K562 (cell line): ENCODE measurements at regions not wholly inside any gene's neighbourhood (a gene's known extent, or its start where the extent isn't known, plus 50 kb on each side); places are given as distances from the start of the nearest gene placed in this dataset.

ENCODE experiments used
- ATAC-seq: fragments of 200-7000 bp; cut with Tn5 transposase; 3 replicates; pipeline ENCODE4 v1.9.1; 2020; ENCODE audit warnings: moderate library complexity
- BruUV-seq: library from RNA; stranded (reverse); fragments of 400-500 nt; replicated peaks from 2 replicates; lab custom pipeline; 2021; lab: Mats Ljungman, UMichigan
- CTCF ChIA-PET: fragments of 300-600 bp; formaldehyde crosslinking; extraction: SDS; loops from one replicate; lab custom pipeline; 2021; ENCODE audit warnings: low intra/inter-chr PET ratio; lab: Yijun Ruan, JAX
- POLR2A ChIA-PET: fragments of 300-600, 350-650 bp; sonication (Branson Sonifier 250); formaldehyde crosslinking; extraction: SDS; loops from one replicate; lab custom pipeline; 2021; ENCODE audit warnings: antibody characterized with exemption, inconsistent platforms; lab: Yijun Ruan, JAX
- DNase-seq, 4 experiments: peaks; one replicate each; pipeline versions ENCODE4 v3.0.0 to v3.0.0-alpha.2; 2011 to 2018; ENCODE audit warnings: low spot score in 3 of 4, mixed read lengths in 3 of 4; ENCODE audit errors: extremely low read depth in 1 of 4
- FAIRE-seq: peaks from 2 replicates; lab custom pipeline; 2011; peaks lifted over from hg19 to GRCh38; lab: Jason Lieb, UNC
- H2AFZ ChIP-seq: 2 replicates; pipeline ENCODE4 v1.6.0; 2011; ENCODE audit warnings: low read depth, low read length, control low read depth, inconsistent platforms
- H3K27ac ChIP-seq: fragments of 200-600 bp; 3 replicates; pipeline ENCODE4 v1.8.0; 2011; ENCODE audit warnings: low read depth, mild to moderate bottlenecking, control low read depth, inconsistent platforms, low read length, moderate library complexity, mixed read lengths; ENCODE audit errors: extremely low read depth
- H3K27me3 ChIP-seq, 2 experiments: fragments of 300-600 bp in 1 of 2; 2 replicates in 1 of 2; 3 replicates in 1 of 2; pipeline versions ENCODE4 v1.6.0 to v1.8.0; 2011; ENCODE audit warnings: inconsistent platforms in 2 of 2, low read length in 2 of 2, mild to moderate bottlenecking in 1 of 2, mixed read lengths in 1 of 2, moderate library complexity in 1 of 2; ENCODE audit not compliant: control insufficient read depth in 2 of 2, insufficient read depth in 2 of 2
- H3K36me3 ChIP-seq: fragments of 300-600 bp; 3 replicates; pipeline ENCODE4 v1.8.0; 2011; ENCODE audit warnings: mild to moderate bottlenecking, low read length, inconsistent platforms; ENCODE audit not compliant: control insufficient read depth, insufficient read depth
- H3K4me1 ChIP-seq, 2 experiments: fragments of 200-600 bp in 1 of 2; replicated peaks in 1 of 2; 2 replicates in 1 of 2; 3 replicates in 1 of 2; pipeline versions ENCODE4 v1.5.1 to v1.8.0; 2011; ENCODE audit warnings: inconsistent platforms in 2 of 2, low read length in 2 of 2, mild to moderate bottlenecking in 1 of 2, mixed read lengths in 1 of 2, moderate library complexity in 1 of 2; ENCODE audit not compliant: control insufficient read depth in 2 of 2, insufficient read depth in 2 of 2
- H3K4me2 ChIP-seq: 2 replicates; pipeline ENCODE4 v1.6.1; 2011; ENCODE audit warnings: low read length, control low read depth, inconsistent platforms, mixed read lengths; ENCODE audit not compliant: insufficient read depth
- H3K4me3 ChIP-seq: fragments of 200-600 bp; sonication (generic), shearing (Covaris generic); 2 replicates; pipeline ENCODE4 v1.5.1; 2016; ENCODE audit warnings: control low read depth, inconsistent platforms
- H3K79me2 ChIP-seq: fragments of 200-600 bp; 3 replicates; pipeline ENCODE4 v1.8.0; 2011; ENCODE audit warnings: low read length, inconsistent platforms; ENCODE audit not compliant: control insufficient read depth, insufficient read depth
- H3K9ac ChIP-seq, 2 experiments: 2 replicates each; pipeline versions ENCODE4 v1.6.0 to v1.6.1; 2011; ENCODE audit warnings: low read depth in 2 of 2, low read length in 2 of 2, control low read depth in 1 of 2, inconsistent platforms in 1 of 2, mild to moderate bottlenecking in 1 of 2, mixed read lengths in 1 of 2; ENCODE audit not compliant: insufficient read depth in 1 of 2
- H3K9me1 ChIP-seq: one replicate; pipeline ENCODE4 v1.6.0; 2011; ENCODE audit warnings: inconsistent platforms, mild to moderate bottlenecking, low read length, moderate library complexity; ENCODE audit not compliant: control insufficient read depth, insufficient read depth
- H3K9me3 ChIP-seq: replicated peaks from 2 replicates; pipeline ENCODE4 v1.5.1; 2011; ENCODE audit warnings: low read depth, low read length, inconsistent platforms; ENCODE audit not compliant: control insufficient read depth, insufficient read depth
- H4K20me1 ChIP-seq: replicated peaks from 2 replicates; pipeline ENCODE4 v1.6.1; 2011; ENCODE audit warnings: low read length, inconsistent platforms, mixed read lengths; ENCODE audit not compliant: control insufficient read depth, insufficient read depth
- HDAC1 ChIP-seq, 2 experiments: fragments of 450-650 bp; IDR thresholded peaks; 2 replicates each; pipeline ENCODE4 v1.6.1; 2016 to 2017; ENCODE audit warnings: inconsistent platforms in 1 of 2, mild to moderate bottlenecking in 1 of 2, moderate library complexity in 1 of 2
- POLR2AphosphoS5 ChIP-seq: IDR thresholded peaks from 2 replicates; pipeline ENCODE4 v1.6.1; 2011; ENCODE audit warnings: mild to moderate bottlenecking, low read depth, low read length, moderate library complexity; ENCODE audit not compliant: control insufficient read depth, insufficient read depth
- RAD21 ChIP-seq, 2 experiments: fragments of 250-450 bp in 1 of 2; fragments of 450-650 bp in 1 of 2; sonication (Bioruptor Pico) in 1 of 2; formaldehyde crosslinking in 1 of 2; IDR thresholded peaks in 1 of 2; conservative IDR thresholded peaks in 1 of 2; 2 replicates each; pipeline versions ENCODE4 v1.4.0 to v1.8.0; 2020 to 2022; ENCODE audit warnings: mild to moderate bottlenecking in 2 of 2, moderate library complexity in 1 of 2
- SAP30 ChIP-seq: fragments of 200-600 bp; sonication (generic); IDR thresholded peaks from 2 replicates; pipeline ENCODE4 v1.6.1; 2012; ENCODE audit warnings: borderline replicate concordance, low read depth, mild to moderate bottlenecking, moderate library complexity, low read length, control low read depth, inconsistent platforms; ENCODE audit not compliant: insufficient read depth, poor library complexity, severe bottlenecking
- SIN3A ChIP-seq, 2 experiments: fragments of 150-350 bp in 1 of 2; IDR thresholded peaks; 2 replicates each; pipeline ENCODE4 v1.6.1; 2011 to 2016; ENCODE audit warnings: borderline replicate concordance in 2 of 2, low read depth in 2 of 2, low read length in 2 of 2, mild to moderate bottlenecking in 2 of 2, moderate library complexity in 2 of 2; ENCODE audit not compliant: control insufficient read depth in 1 of 2
- in situ Hi-C: fragments of 300-500 bp; cut with MboI; formaldehyde crosslinking; loops from 4 replicates; pipeline ENCODE4 v1.15.0; 2018; ENCODE audit warnings: inconsistent platforms, mixed read lengths
- intact Hi-C: fragments of 100-400 bp; cut with micrococcal nuclease; formaldehyde crosslinking; loops from 2 replicates; pipeline ENCODE4 v1.14.2; 2022
- TF ChIP-seq, protein P1 (sequence below): sonication (generic); formaldehyde crosslinking; IDR thresholded peaks from 2 replicates; pipeline ENCODE4 v1.8.0; 2022; ENCODE audit warnings: missing genetic modification reagents, mild to moderate bottlenecking, borderline replicate concordance
- TF ChIP-seq, protein P2 (sequence below): fragments of 450-650 bp; conservative IDR thresholded peaks from 2 replicates; pipeline ENCODE4 v1.6.1; 2016; ENCODE audit warnings: missing genetic modification characterization, low read depth, mild to moderate bottlenecking, missing compliant biosample characterization, moderate library complexity

DNA sequence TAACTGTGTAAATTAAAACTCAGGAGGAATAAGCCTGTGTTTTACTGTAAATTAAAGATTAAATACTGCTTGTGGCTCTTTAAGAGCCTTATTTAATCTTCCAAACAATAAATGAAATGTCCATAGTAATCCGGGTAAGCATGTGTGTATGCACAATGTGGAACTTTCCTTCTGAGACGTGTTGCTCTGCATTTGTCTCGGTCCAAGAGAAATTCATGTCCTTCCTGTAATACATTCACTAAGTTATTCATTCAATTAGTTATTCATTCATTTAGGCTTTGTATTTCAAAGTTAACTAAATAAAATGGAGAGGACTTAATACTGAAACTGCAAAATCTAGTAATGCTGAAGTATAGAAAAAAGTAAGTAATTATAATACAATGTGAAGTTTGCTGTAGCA, 2728.8 kb downstream of the PCDH7 start (continued):
- TF ChIP-seq RAD21 (CRISPR knock-in tag; conservative IDR thresholded peaks at IDR 0.05 in 1 of 2, IDR thresholded peaks at IDR 0.05 in 1 of 2) (no peak), SIN3A (IDR thresholded peaks at IDR 0.05; ENCODE audit: borderline replicate concordance in 2 of 2, control insufficient read depth in 1 of 2, low read depth in 2 of 2, low read length in 2 of 2) (no peak), POLR2AphosphoS5 (no peak), HDAC1 (IDR thresholded peaks at IDR 0.05) (no peak)
- TF ChIP-seq, protein P1, sequence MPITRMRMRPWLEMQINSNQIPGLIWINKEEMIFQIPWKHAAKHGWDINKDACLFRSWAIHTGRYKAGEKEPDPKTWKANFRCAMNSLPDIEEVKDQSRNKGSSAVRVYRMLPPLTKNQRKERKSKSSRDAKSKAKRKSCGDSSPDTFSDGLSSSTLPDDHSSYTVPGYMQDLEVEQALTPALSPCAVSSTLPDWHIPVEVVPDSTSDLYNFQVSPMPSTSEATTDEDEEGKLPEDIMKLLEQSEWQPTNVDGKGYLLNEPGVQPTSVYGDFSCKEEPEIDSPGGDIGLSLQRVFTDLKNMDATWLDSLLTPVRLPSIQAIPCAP: no peak

DNA sequence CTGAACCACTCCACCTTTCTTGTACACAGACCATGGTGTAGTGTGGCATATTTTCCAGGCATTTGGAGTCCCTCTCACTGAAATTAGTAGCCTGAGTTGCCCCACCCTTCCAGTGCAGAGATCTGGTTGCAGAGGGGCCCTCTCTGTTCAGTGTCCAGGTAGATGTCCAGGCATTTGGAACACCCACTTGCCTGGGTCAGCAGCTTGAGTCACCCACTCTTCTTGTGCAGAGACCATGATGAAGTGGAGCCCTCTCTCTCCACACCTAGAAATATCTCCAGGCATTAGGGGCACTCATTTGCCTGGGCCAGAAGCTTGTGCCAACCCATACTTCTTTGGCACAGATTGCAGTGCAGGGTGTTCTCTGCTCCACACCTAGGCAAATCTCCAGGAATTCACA, 2733.3 kb downstream of the PCDH7 start:
- H3K9ac ChIP-seq: no peak overlapping the region
- no peaks in the 10 kb centered on the region for H3K79me2 ChIP-seq
- no peak overlapping the region for H3K27ac ChIP-seq
- TF ChIP-seq, protein P2, sequence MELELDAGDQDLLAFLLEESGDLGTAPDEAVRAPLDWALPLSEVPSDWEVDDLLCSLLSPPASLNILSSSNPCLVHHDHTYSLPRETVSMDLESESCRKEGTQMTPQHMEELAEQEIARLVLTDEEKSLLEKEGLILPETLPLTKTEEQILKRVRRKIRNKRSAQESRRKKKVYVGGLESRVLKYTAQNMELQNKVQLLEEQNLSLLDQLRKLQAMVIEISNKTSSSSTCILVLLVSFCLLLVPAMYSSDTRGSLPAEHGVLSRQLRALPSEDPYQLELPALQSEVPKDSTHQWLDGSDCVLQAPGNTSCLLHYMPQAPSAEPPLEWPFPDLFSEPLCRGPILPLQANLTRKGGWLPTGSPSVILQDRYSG: no peak
- no peak for TF ChIP-seq SAP30
- intact Hi-C loops: no loop called here
- H3K4me1 ChIP-seq: no peaks in the 10 kb centered on the region
- ChIA-PET POLR2A (no interaction called here), CTCF (no interaction called here)
- H3K4me3 ChIP-seq: no peak overlapping the region
- no peaks in the 10 kb centered on the region for H3K9me1 ChIP-seq
- no peak overlapping the region for H2AFZ ChIP-seq
- ATAC-seq (no peak), FAIRE-seq (no peak), DNase-seq (no peak)
- no peaks in the 10 kb centered on the region for H3K9me3 ChIP-seq
- H3K4me2 ChIP-seq: no peak overlapping the region
- H4K20me1 ChIP-seq: no peaks in the 10 kb centered on the region
- no peaks in the 10 kb centered on the region for H3K36me3 ChIP-seq
- BruUV-seq: no TSS peak
- H3K27me3 ChIP-seq: no peaks in the 10 kb centered on the region
- in situ Hi-C loops: no loop called here
